Pons (tissue), 1 donor: ENCODE measurements at regions not wholly inside any gene's neighbourhood (a gene's known extent, or its start where the extent isn't known, plus 50 kb on each side); places are given as distances from the start of the nearest gene placed in this dataset.
"Not testable (repeated sequence)": the region's sequence is repeated elsewhere in the genome, so short reads cannot be mapped to it uniquely, and the experiment has no call there.

Experiments used
- DNase-seq: peaks from one replicate; pipeline ENCODE4 v3.0.0-alpha.2; 2016; ENCODE audit warnings: low spot score

- no peak for DNase-seq
These were observed 430.6 kb upstream of the NRG3 start for GRCh38 chr10:81444242-81444929.

- DNase-seq, result no peak
These were observed 424.3 kb upstream of the NRG3 start for GRCh38 chr10:81450651-81451050.

- no peak for DNase-seq
These were observed 402.0 kb upstream of the NRG3 start for GRCh38 chr10:81472927-81473470.

GRCh38 chr10:81473755-81474154 is 401.2 kb upstream of the NRG3 start:
- DNase-seq, result no peak

- DNase-seq, result no peak
These were observed 395.7 kb upstream of the NRG3 start for GRCh38 chr10:81479316-81479715.

- DNase-seq, result no peak
These were observed 378.4 kb upstream of the NRG3 start for GRCh38 chr10:81496626-81497025.

- DNase-seq, result no peak
These were observed 376.9 kb upstream of the NRG3 start for GRCh38 chr10:81498011-81498551.

- no peak for DNase-seq
These were observed 372.2 kb upstream of the NRG3 start for GRCh38 chr10:81502677-81503359.

GRCh38 chr10:81505777-81506176 is 369.2 kb upstream of the NRG3 start:
- DNase-seq, result not testable (repeated sequence)

GRCh38 chr10:81514811-81515210 is 360.2 kb upstream of the NRG3 start:
- no peak for DNase-seq

GRCh38 chr10:81520688-81521087 is 354.3 kb upstream of the NRG3 start:
- DNase-seq, result no peak

- DNase-seq, result no peak
These were observed 350.5 kb upstream of the NRG3 start for GRCh38 chr10:81524467-81524866.

GRCh38 chr10:81532403-81532802 is 342.6 kb upstream of the NRG3 start:
- no peak for DNase-seq

- no peak for DNase-seq
These were observed 340.0 kb upstream of the NRG3 start for GRCh38 chr10:81534991-81535390.

GRCh38 chr10:81541517-81541916 is 333.5 kb upstream of the NRG3 start:
- no peak for DNase-seq

GRCh38 chr10:81546243-81546642 is 328.8 kb upstream of the NRG3 start:
- DNase-seq, result no peak

GRCh38 chr10:81548160-81548559 is 326.8 kb upstream of the NRG3 start:
- DNase-seq, result no peak

- DNase-seq, result no peak
These were observed 310.9 kb upstream of the NRG3 start for GRCh38 chr10:81564143-81564542.

GRCh38 chr10:81569488-81569887 is 305.5 kb upstream of the NRG3 start:
- no peak for DNase-seq

GRCh38 chr10:81570349-81570748 is 304.6 kb upstream of the NRG3 start:
- DNase-seq, result no peak

- DNase-seq, result no peak
These were observed 303.9 kb upstream of the NRG3 start for GRCh38 chr10:81570878-81571794.

- DNase-seq, result no peak
These were observed 300.0 kb upstream of the NRG3 start for GRCh38 chr10:81575036-81575435.
